ENCODE measurements at regions not wholly inside any gene's neighbourhood (a gene's known extent, or its start where the extent isn't known, plus 50 kb on each side); places are given as distances from the start of the nearest gene placed in this dataset.

DNA sequence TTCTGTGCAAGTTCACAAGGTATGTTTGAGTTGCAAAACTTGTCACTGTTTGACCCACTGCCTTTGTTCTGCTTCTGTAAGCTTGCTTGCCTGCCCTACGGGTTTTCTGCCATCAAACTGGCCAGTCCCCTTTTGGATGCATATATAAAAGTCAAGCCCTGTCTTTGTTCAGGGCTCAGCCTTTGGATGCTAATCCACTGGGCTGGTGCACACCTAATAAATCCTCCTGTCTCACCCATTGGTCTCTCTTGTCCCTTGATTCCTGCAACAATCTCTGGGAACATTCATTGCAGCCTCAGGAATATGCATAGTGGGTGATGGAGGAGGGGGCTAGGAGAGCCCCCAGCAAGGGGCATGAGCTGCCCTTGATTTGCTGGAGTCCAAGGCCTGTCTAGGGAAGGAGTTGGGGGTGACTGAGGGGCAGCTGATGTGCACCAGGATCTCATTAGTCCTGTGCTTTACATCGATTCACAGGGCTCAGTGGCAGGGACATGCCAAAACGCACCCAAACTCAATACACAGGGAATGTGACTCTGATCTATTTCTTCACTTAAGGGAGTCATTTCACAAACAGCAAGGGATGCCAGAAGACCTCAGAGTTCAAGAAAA lies 225.4 kb upstream of the NLRP1 start:
- TF ChIP-seq, protein P1, sequence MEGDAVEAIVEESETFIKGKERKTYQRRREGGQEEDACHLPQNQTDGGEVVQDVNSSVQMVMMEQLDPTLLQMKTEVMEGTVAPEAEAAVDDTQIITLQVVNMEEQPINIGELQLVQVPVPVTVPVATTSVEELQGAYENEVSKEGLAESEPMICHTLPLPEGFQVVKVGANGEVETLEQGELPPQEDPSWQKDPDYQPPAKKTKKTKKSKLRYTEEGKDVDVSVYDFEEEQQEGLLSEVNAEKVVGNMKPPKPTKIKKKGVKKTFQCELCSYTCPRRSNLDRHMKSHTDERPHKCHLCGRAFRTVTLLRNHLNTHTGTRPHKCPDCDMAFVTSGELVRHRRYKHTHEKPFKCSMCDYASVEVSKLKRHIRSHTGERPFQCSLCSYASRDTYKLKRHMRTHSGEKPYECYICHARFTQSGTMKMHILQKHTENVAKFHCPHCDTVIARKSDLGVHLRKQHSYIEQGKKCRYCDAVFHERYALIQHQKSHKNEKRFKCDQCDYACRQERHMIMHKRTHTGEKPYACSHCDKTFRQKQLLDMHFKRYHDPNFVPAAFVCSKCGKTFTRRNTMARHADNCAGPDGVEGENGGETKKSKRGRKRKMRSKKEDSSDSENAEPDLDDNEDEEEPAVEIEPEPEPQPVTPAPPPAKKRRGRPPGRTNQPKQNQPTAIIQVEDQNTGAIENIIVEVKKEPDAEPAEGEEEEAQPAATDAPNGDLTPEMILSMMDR (IDR thresholded peaks at IDR 0.05; ENCODE audit: low read depth, low read length): no peak
- TF ChIP-seq EZH2phosphoT487 (IDR thresholded peaks at IDR 0.05; ENCODE audit: low read depth): no peak
